C4-2B (cell line): ENCODE measurements at regions not wholly inside any gene's neighbourhood (a gene's known extent, or its start where the extent isn't known, plus 50 kb on each side); places are given as distances from the start of the nearest gene placed in this dataset.

ENCODE experiments used
- ZFX ChIP-seq: fragments of 450-650 bp; IDR thresholded peaks from 2 replicates; pipeline ENCODE4 v1.6.1; 2017
- TF ChIP-seq, protein P1 (sequence below): fragments of 450-650 bp; conservative IDR thresholded peaks from 2 replicates; pipeline ENCODE4 v1.5.1; 2017; ENCODE audit warnings: mild to moderate bottlenecking

DNA sequence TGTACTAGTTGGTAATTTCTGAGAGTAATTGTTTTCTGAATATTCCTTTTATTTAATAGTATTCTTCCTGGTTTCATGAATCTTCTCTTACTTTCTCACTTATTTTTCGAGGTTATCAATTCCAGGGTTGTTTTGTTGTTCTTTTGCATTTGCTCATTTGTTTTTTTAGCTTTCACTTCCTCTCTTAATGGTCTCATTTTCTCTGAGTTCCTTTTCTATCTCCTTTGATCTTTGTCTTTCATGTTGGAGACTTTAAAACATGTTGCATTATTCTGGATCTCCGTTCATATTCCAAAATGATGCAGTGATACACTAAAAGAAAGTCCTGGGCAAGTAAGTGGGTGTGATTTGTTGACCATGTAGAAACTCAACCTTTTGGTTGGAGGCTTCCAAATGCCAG, 345.3 kb upstream of the SLC35B3 start:
- TF ChIP-seq, protein P1, sequence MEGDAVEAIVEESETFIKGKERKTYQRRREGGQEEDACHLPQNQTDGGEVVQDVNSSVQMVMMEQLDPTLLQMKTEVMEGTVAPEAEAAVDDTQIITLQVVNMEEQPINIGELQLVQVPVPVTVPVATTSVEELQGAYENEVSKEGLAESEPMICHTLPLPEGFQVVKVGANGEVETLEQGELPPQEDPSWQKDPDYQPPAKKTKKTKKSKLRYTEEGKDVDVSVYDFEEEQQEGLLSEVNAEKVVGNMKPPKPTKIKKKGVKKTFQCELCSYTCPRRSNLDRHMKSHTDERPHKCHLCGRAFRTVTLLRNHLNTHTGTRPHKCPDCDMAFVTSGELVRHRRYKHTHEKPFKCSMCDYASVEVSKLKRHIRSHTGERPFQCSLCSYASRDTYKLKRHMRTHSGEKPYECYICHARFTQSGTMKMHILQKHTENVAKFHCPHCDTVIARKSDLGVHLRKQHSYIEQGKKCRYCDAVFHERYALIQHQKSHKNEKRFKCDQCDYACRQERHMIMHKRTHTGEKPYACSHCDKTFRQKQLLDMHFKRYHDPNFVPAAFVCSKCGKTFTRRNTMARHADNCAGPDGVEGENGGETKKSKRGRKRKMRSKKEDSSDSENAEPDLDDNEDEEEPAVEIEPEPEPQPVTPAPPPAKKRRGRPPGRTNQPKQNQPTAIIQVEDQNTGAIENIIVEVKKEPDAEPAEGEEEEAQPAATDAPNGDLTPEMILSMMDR: no peak
- TF ChIP-seq ZFX: no peak
